ENCODE measurements at regions not wholly inside any gene's neighbourhood (a gene's known extent, or its start where the extent isn't known, plus 50 kb on each side); places are given as distances from the start of the nearest gene placed in this dataset.
"Not testable (repeated sequence)": the region's sequence is repeated elsewhere in the genome, so short reads cannot be mapped to it uniquely, and the experiment has no call there.

GRCh38 chr3:105149197-105149596 is 217.5 kb upstream of the ALCAM start:
- TF ChIP-seq CTCF, POLR2A (IDR thresholded peaks at IDR 0.05): not testable (repeated sequence)
